DND-41 (cell line): ENCODE measurements at regions not wholly inside any gene's neighbourhood (a gene's known extent, or its start where the extent isn't known, plus 50 kb on each side); places are given as distances from the start of the nearest gene placed in this dataset.
"Not testable (repeated sequence)": the region's sequence is repeated elsewhere in the genome, so short reads cannot be mapped to it uniquely, and the experiment has no call there.

ENCODE experiments used
- EZH2 ChIP-seq: IDR thresholded peaks from 3 replicates; pipeline ENCODE4 v1.6.1; 2012; ENCODE audit warnings: borderline replicate concordance, low read depth, mild to moderate bottlenecking, moderate library complexity, low read length, inconsistent platforms; ENCODE audit not compliant: severe bottlenecking
- TF ChIP-seq, protein P1 (sequence below): IDR thresholded peaks from 2 replicates; pipeline ENCODE4 v1.5.1; 2012; ENCODE audit warnings: borderline replicate concordance, low read length, moderate library complexity, mild to moderate bottlenecking; ENCODE audit not compliant: poor library complexity, severe bottlenecking; ENCODE audit errors: extremely low read depth

DNA sequence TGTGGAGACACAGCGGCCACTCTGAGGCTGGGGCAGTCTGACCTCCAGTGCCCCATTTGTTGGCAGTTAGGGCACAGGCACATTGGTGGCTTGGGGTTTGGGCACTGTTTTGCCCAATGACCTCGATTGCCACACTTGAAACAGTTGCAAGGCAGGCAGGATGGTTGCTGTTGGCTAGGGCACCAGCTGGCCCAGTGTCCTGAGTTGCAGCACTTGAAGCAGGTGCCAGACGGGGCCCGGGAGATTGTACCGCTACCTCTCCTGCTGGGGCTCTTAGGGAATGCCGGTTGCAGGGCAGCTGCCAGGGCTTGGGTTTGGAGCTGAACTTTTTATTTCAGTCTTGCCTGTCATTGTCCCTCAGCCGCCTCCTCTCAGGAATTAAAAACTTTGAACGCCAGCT is 252.2 kb upstream of the HSFY1 start:
- TF ChIP-seq, protein P1, sequence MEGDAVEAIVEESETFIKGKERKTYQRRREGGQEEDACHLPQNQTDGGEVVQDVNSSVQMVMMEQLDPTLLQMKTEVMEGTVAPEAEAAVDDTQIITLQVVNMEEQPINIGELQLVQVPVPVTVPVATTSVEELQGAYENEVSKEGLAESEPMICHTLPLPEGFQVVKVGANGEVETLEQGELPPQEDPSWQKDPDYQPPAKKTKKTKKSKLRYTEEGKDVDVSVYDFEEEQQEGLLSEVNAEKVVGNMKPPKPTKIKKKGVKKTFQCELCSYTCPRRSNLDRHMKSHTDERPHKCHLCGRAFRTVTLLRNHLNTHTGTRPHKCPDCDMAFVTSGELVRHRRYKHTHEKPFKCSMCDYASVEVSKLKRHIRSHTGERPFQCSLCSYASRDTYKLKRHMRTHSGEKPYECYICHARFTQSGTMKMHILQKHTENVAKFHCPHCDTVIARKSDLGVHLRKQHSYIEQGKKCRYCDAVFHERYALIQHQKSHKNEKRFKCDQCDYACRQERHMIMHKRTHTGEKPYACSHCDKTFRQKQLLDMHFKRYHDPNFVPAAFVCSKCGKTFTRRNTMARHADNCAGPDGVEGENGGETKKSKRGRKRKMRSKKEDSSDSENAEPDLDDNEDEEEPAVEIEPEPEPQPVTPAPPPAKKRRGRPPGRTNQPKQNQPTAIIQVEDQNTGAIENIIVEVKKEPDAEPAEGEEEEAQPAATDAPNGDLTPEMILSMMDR: not testable (repeated sequence)
- not testable (repeated sequence) for TF ChIP-seq EZH2
